Activated CD4-positive, alpha-beta T cell treated with anti-CD3 and anti-CD28 coated beads, Interleukin-2, amount 10 ng/mL, durations not matched to agents 7 days and 5 days (primary cell): ENCODE measurements at regions not wholly inside any gene's neighbourhood (a gene's known extent, or its start where the extent isn't known, plus 50 kb on each side); places are given as distances from the start of the nearest gene placed in this dataset.

ENCODE experiments used
- CTCF ChIA-PET: fragments of 350-600 bp; sonication (Branson Sonifier 250); formaldehyde crosslinking; loops from one replicate; lab custom pipeline; 2021; ENCODE audit warnings: antibody characterized with exemption; lab: Charles Lee
- POLR2A ChIA-PET: fragments of 350-600 bp; sonication (Branson Sonifier 250); formaldehyde crosslinking; loops from one replicate; lab custom pipeline; 2021; ENCODE audit warnings: antibody characterized with exemption; lab: Charles Lee
- DNase-seq: peaks from one replicate; pipeline ENCODE4 v3.0.0-alpha.2; 2020
- H3K27ac Mint-ChIP-seq: one replicate; pipeline ENCODE4 v1.8.0; 2021; ENCODE audit warnings: mild to moderate bottlenecking, moderate library complexity, mixed read lengths
- H3K27me3 Mint-ChIP-seq: one replicate; pipeline ENCODE4 v1.8.0; 2021; ENCODE audit warnings: mixed read lengths
- H3K36me3 Mint-ChIP-seq: one replicate; pipeline ENCODE4 v1.8.0; 2021; ENCODE audit warnings: low read depth, mixed read lengths
- H3K4me1 Mint-ChIP-seq: one replicate; pipeline ENCODE4 v1.8.0; 2021; ENCODE audit warnings: mixed read lengths
- H3K4me3 Mint-ChIP-seq: one replicate; pipeline ENCODE4 v1.8.0; 2021; ENCODE audit warnings: mild to moderate bottlenecking, moderate library complexity, mixed read lengths
- H3K9me3 Mint-ChIP-seq: one replicate; pipeline ENCODE4 v1.8.0; 2021; ENCODE audit warnings: mixed read lengths

- ChIA-PET POLR2A (no interaction called here), CTCF (no interaction called here)
- Mint-ChIP-seq H3K27ac (no peak overlapping the region), H3K27me3 (peaks cover 4% of the 10 kb centered on the region), H3K4me1 (no peaks in the 10 kb centered on the region), H3K9me3 (no peaks in the 10 kb centered on the region), H3K36me3 (no peaks in the 10 kb centered on the region), H3K4me3 (no peak overlapping the region)
- no peak for DNase-seq
Observed at GRCh38 chr3:159829056-159829455, 159.6 kb upstream of the IL12A start.

- Mint-ChIP-seq H3K4me1 (no peaks in the 10 kb centered on the region), H3K9me3 (no peaks in the 10 kb centered on the region), H3K4me3 (no peak overlapping the region), H3K36me3 (no peaks in the 10 kb centered on the region), H3K27ac (no peak overlapping the region), H3K27me3 (peaks cover 4% of the 10 kb centered on the region)
- POLR2A ChIA-PET: no interaction called here
- CTCF ChIA-PET: no interaction called here
- DNase-seq: no peak
Observed at GRCh38 chr3:159829539-159830227, 159.0 kb upstream of the IL12A start.

- Mint-ChIP-seq H3K4me1 (no peaks in the 10 kb centered on the region), H3K27ac (no peak overlapping the region), H3K9me3 (no peaks in the 10 kb centered on the region), H3K27me3 (peaks cover 4% of the 10 kb centered on the region), H3K36me3 (no peaks in the 10 kb centered on the region), H3K4me3 (no peak overlapping the region)
- no peak for DNase-seq
- CTCF ChIA-PET: no interaction called here
- POLR2A ChIA-PET: no interaction called here
Observed at GRCh38 chr3:159830523-159831154, 158.0 kb upstream of the IL12A start.

DNA sequence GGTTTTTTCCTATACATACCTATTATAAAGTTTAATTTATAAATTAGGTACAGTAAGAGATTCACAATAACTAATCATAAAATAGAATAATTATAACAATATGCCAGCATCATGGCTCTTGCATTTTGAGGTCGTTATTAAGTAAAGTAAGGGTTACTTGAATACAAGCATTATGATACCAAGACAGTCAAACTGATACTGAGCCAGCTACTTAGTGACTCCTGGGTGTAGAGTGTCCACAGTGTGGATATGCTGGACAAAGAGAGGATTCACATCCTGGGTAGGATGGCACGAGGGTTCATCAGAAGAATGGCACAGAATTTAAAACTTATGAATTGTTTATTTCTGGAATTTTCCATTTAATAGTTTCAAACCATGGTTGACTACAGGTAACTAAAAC, 157.2 kb upstream of the IL12A start:
- Mint-ChIP-seq H3K4me1 (no peaks in the 10 kb centered on the region), H3K27me3 (peaks cover 4% of the 10 kb centered on the region), H3K9me3 (no peaks in the 10 kb centered on the region), H3K4me3 (no peak overlapping the region), H3K36me3 (no peaks in the 10 kb centered on the region), H3K27ac (no peak overlapping the region)
- ChIA-PET CTCF (no interaction called here), POLR2A (no interaction called here)
- no peak for DNase-seq

GRCh38 chr3:159832024-159832423, 156.6 kb upstream of the IL12A start:
- Mint-ChIP-seq H3K4me1 (no peaks in the 10 kb centered on the region), H3K27me3 (peaks cover 4% of the 10 kb centered on the region), H3K36me3 (no peaks in the 10 kb centered on the region), H3K9me3 (no peaks in the 10 kb centered on the region), H3K4me3 (no peak overlapping the region), H3K27ac (no peak overlapping the region)
- CTCF ChIA-PET: no interaction called here
- POLR2A ChIA-PET: no interaction called here
- no peak for DNase-seq

DNA sequence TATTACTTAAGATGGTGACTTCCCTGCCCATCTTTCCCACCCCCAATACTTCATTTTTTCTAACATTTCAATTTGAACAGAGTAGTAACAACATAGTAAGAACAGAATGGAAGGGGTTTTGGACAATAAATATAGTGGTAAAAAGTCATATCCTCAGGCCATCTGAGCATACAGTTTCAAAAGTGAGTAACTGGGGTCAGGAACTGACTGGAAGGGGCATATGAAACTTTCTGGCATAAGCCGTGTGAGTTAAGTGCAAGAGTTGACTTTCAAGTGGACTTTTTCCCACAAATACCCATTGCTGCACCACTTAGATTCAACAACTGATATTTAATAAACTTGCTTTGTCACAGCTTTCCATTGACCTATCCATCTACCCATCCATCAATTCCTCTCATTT, 153.5 kb upstream of the IL12A start:
- Mint-ChIP-seq H3K27me3 (peaks cover 13% of the 10 kb centered on the region), H3K27ac (no peak overlapping the region), H3K4me3 (no peak overlapping the region), H3K36me3 (no peaks in the 10 kb centered on the region), H3K9me3 (no peaks in the 10 kb centered on the region), H3K4me1 (no peaks in the 10 kb centered on the region)
- ChIA-PET CTCF (no interaction called here), POLR2A (no interaction called here)
- DNase-seq: no peak

DNA sequence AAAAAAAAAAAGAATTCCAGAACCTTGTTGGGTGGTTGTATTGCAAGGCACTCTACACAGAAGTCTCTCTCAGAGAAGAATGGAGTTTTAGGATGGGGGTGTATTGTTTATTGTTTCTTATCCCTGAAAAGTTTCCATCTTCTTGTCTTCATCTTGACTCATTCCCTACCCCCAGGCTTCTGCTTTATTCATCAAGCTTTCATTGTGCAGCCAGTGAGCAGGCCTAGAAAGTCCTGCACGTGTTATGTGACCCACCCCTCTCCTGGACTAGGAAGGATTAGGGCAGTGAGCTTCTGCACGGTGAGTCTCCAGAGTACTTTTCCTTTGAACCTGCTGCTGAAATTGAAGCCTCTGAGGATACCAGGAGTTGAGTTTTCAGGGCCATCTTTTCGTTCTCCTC, 150.9 kb upstream of the IL12A start:
- no peaks in the 10 kb centered on the region for H3K4me1 Mint-ChIP-seq
- no peak for DNase-seq
- ChIA-PET POLR2A (no interaction called here), CTCF (no interaction called here)
- no peak overlapping the region for H3K4me3 Mint-ChIP-seq
- H3K27ac Mint-ChIP-seq: no peak overlapping the region
- H3K9me3 Mint-ChIP-seq: no peaks in the 10 kb centered on the region
- peaks cover 19% of the 10 kb centered on the region for H3K27me3 Mint-ChIP-seq
- H3K36me3 Mint-ChIP-seq: no peaks in the 10 kb centered on the region

GRCh38 chr3:159838938-159839337, 149.7 kb upstream of the IL12A start:
- Mint-ChIP-seq H3K9me3 (no peaks in the 10 kb centered on the region), H3K36me3 (no peaks in the 10 kb centered on the region), H3K27me3 (peaks cover 21% of the 10 kb centered on the region), H3K27ac (no peak overlapping the region), H3K4me3 (no peak overlapping the region), H3K4me1 (no peaks in the 10 kb centered on the region)
- CTCF ChIA-PET: interaction anchor here (0.5 kb wide), 1 partner anchor 123 kb away, joined by 3 read pairs; no protein-coding TSS in a partner anchor
- no peak for DNase-seq
- POLR2A ChIA-PET: no interaction called here

DNA sequence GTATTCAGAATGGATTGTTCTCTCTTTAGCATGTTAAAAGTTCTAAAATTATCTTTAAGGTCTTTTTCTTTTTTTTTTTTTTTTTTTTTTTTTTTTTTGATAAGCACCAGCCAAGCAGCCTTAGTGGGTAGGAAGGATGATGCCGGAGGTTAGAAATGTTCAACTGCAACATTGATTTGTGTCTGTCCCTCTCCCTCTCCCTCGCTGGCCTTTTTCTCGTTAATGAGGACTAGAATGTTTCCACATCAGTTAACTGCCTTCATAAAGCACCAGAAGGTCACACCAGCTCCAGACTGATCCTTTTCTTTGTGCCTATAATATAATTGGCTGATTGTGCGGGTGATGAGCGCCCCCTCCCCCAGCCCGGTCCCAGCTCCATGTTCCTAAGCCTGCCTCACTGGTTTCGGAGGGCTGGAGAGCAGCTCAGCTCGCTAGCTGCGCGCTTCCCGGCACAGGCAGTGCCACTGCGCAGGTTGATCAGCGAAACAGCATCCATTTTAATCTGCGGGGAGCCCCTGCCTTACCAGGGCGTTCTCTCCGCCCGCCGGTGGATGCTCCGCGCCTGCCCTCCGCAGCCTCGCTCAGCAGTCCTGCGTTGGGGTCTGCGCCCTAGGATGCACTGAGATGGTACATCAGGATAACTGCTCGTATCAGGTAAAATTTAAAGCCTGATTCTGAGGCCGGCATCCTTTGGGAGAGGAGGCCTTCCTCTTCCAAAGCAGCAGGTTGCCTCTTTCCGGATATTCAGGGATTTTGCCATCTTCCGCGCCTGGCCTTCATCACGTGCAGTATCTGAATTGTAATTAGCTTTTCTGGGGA, 148.9 kb upstream of the IL12A start, which contains the start of gene SCHIP1:
SCHIP1 (plus strand) TSS at position 301 of the 819 bp plus-strand sequence.
- CTCF ChIA-PET: no interaction called here
- DNase-seq: no peak

GRCh38 chr3:159840703-159841299, 147.8 kb upstream of the IL12A start:
- CTCF ChIA-PET: no interaction called here
- H3K27me3 Mint-ChIP-seq: peaks cover 23% of the 10 kb centered on the region
- H3K4me1 Mint-ChIP-seq: no peaks in the 10 kb centered on the region

More for the DNA sequence above, 148.9 kb upstream of the IL12A start, which contains the start of gene SCHIP1:
- Mint-ChIP-seq H3K27me3 (peaks cover 21% of the 10 kb centered on the region), H3K36me3 (no peaks in the 10 kb centered on the region), H3K4me1 (no peaks in the 10 kb centered on the region), H3K4me3 (peak within 1 kb of the TSS; percentile 22), H3K9me3 (no peaks in the 10 kb centered on the region), H3K27ac (no peak within 1 kb of the TSS)
- POLR2A ChIA-PET: no interaction called here

GRCh38 chr3:159841766-159842165, 146.9 kb upstream of the IL12A start:
- H3K4me1 Mint-ChIP-seq: no peaks in the 10 kb centered on the region
- no peaks in the 10 kb centered on the region for H3K9me3 Mint-ChIP-seq
- H3K27ac Mint-ChIP-seq: no peak overlapping the region
- CTCF ChIA-PET: interaction anchor here (0.6 to 1.1 kb wide), 2 partner anchors 11 to 1257 kb away, joined by 3 read pairs; no protein-coding TSS in a partner anchor
- H3K4me3 Mint-ChIP-seq: no peak overlapping the region
- DNase-seq: no peak
- no peaks in the 10 kb centered on the region for H3K36me3 Mint-ChIP-seq
- peaks cover 23% of the 10 kb centered on the region for H3K27me3 Mint-ChIP-seq
- POLR2A ChIA-PET: no interaction called here

More at GRCh38 chr3:159840703-159841299, 147.8 kb upstream of the IL12A start:
- DNase-seq: no peak
- Mint-ChIP-seq H3K4me3 (no peak overlapping the region), H3K36me3 (no peaks in the 10 kb centered on the region), H3K9me3 (no peaks in the 10 kb centered on the region), H3K27ac (no peak overlapping the region)
- POLR2A ChIA-PET: interaction anchor here (0.5 kb wide), 1 partner anchor 1227 kb away, joined by 9 read pairs; no protein-coding TSS in a partner anchor

DNA sequence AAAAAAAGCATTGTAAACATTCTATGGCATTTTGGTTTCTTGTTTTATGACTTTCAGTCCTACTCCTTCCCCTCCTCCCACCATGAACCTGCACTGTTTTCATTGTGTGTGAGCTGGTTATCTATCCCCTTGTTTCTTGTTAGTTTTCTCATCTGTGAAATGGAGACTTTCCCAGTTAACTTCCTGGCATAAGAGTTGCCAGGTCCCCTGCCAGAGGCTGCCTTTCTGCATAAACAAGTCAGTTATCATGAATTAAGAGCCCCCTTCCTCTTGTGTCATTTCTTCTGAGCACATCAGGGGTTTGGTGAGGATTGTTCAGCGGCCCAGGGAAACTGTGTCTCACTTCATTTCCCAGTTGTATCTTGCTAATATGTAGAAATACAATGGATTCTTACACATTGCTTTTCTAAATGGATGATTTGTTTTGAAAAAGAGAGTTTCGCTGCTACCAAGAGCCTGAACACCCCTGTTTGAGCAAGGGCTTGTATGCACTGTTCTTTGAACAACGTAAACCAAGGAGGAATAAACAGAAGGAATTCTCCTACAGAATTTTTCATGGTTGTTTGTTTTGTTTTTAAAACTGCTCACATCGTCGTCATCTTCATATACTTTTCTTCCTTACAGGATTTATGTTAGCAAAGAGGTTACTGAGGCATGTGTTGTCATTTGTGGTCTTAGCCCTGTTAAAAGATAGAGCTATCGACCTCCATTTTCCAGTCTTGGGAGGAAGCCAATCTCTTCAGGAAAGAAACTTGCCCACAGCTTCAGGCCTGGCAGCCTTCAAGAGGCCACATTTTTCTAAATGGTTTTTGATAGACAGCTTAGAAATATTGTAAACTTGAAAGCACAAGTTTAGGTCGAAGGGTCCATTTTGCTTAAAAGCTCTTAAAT, 144.6 kb upstream of the IL12A start:
- peaks cover 20% of the 10 kb centered on the region for H3K27me3 Mint-ChIP-seq
- ChIA-PET POLR2A (no interaction called here), CTCF (interaction anchor here (1.2 kb wide), 1 partner anchor 185 kb away, joined by 3 read pairs; no protein-coding TSS in a partner anchor)
- no peak for DNase-seq
- H3K27ac Mint-ChIP-seq: no peak overlapping the region
- no peaks in the 10 kb centered on the region for H3K4me1 Mint-ChIP-seq
- no peaks in the 10 kb centered on the region for H3K36me3 Mint-ChIP-seq
- no peaks in the 10 kb centered on the region for H3K9me3 Mint-ChIP-seq
- H3K4me3 Mint-ChIP-seq: no peak overlapping the region
